ENCODE measurements at regions not wholly inside any gene's neighbourhood (a gene's known extent, or its start where the extent isn't known, plus 50 kb on each side); places are given as distances from the start of the nearest gene placed in this dataset.
"Not testable (repeated sequence)": the region's sequence is repeated elsewhere in the genome, so short reads cannot be mapped to it uniquely, and the experiment has no call there.

- no peak for DNase-seq
Measured at GRCh38 chr5:17896605-17897004, 262.3 kb downstream of the TAF11L14 start.

GRCh38 chr5:17897776-17898175, 263.5 kb downstream of the TAF11L14 start:
- no peak for DNase-seq

GRCh38 chr5:17898766-17899165, 264.5 kb downstream of the TAF11L14 start:
- DNase-seq = no peak

- DNase-seq = no peak
Measured at GRCh38 chr5:17907094-17907493, 272.8 kb downstream of the TAF11L14 start.

- DNase-seq = no peak
Measured at GRCh38 chr5:17910318-17910717, 276.1 kb downstream of the TAF11L14 start.

- DNase-seq = no peak
Measured at GRCh38 chr5:17912794-17913193, 278.5 kb downstream of the TAF11L14 start.

GRCh38 chr5:17916446-17916845, 282.2 kb downstream of the TAF11L14 start:
- no peak for DNase-seq

GRCh38 chr5:17917465-17917864, 283.2 kb downstream of the TAF11L14 start:
- no peak for DNase-seq

- no peak for DNase-seq
Measured at GRCh38 chr5:17918373-17919104, 284.3 kb downstream of the TAF11L14 start.

GRCh38 chr5:17925276-17925675, 291.0 kb downstream of the TAF11L14 start:
- DNase-seq = no peak

GRCh38 chr5:17928581-17928981, 294.3 kb downstream of the TAF11L14 start:
- no peak for DNase-seq

GRCh38 chr5:17929171-17929570, 294.9 kb downstream of the TAF11L14 start:
- DNase-seq = no peak

GRCh38 chr5:17930346-17930745, 296.1 kb downstream of the TAF11L14 start:
- no peak for DNase-seq

GRCh38 chr5:17944046-17944445, 309.8 kb downstream of the TAF11L14 start:
- no peak for DNase-seq

- DNase-seq = no peak
Measured at GRCh38 chr5:17947029-17947428, 312.8 kb downstream of the TAF11L14 start.

- DNase-seq = no peak
Measured at GRCh38 chr5:17951392-17952169, 317.3 kb downstream of the TAF11L14 start.

- no peak for DNase-seq
Measured at GRCh38 chr5:17952231-17952630, 318.0 kb downstream of the TAF11L14 start.

GRCh38 chr5:17964067-17964466, 329.8 kb downstream of the TAF11L14 start:
- no peak for DNase-seq

- no peak for DNase-seq
Measured at GRCh38 chr5:17966640-17967402, 332.6 kb downstream of the TAF11L14 start.

GRCh38 chr5:17976404-17976803, 342.1 kb downstream of the TAF11L14 start:
- DNase-seq = no peak

GRCh38 chr5:17978954-17979353, 344.7 kb downstream of the TAF11L14 start:
- no peak for DNase-seq

GRCh38 chr5:17982626-17983025, 348.4 kb downstream of the TAF11L14 start:
- DNase-seq = not testable (repeated sequence)

- no peak for DNase-seq
Measured at GRCh38 chr5:17989036-17989435, 354.8 kb downstream of the TAF11L14 start.
